HepG2 (cell line): ENCODE measurements at regions not wholly inside any gene's neighbourhood (a gene's known extent, or its start where the extent isn't known, plus 50 kb on each side); places are given as distances from the start of the nearest gene placed in this dataset.

Source experiments
- ATAC-seq: fragments of 200-7000 bp; cut with Tn5 transposase; 3 replicates; pipeline ENCODE4 v1.9.1; 2020; ENCODE audit warnings: mild to moderate bottlenecking, moderate library complexity
- BruUV-seq: library from RNA; stranded (reverse); fragments of 400-500 nt; replicated peaks from 2 replicates; lab custom pipeline; 2021; lab: Mats Ljungman, UMichigan
- CTCF ChIA-PET: fragments of 300-600 bp; formaldehyde crosslinking; extraction: SDS; loops from one replicate; lab custom pipeline; 2021; ENCODE audit warnings: low total read pairs, inconsistent platforms, low intra/inter-chr PET ratio; lab: Yijun Ruan, JAX
- POLR2A ChIA-PET: fragments of 350-600 bp; sonication (Branson Sonifier 250); formaldehyde crosslinking; loops from one replicate; lab custom pipeline; 2020; ENCODE audit warnings: antibody characterized with exemption, inconsistent platforms; lab: Yijun Ruan, JAX
- DNase-seq: peaks from one replicate; pipeline ENCODE4 v3.0.0-alpha.2; 2015; ENCODE audit warnings: low spot score
- FAIRE-seq: peaks from 3 replicates; lab custom pipeline; 2011; peaks lifted over from hg19 to GRCh38; lab: Jason Lieb, UNC
- H2AFZ ChIP-seq: one replicate; pipeline ENCODE4 v1.6.1; 2011; ENCODE audit warnings: low read length, inconsistent platforms
- H3K27ac ChIP-seq: fragments of 300-600 bp; 3 replicates; pipeline ENCODE4 v1.8.0; 2011; ENCODE audit warnings: mixed run types, mild to moderate bottlenecking, mixed read lengths, low read length, inconsistent platforms; ENCODE audit not compliant: insufficient read depth; ENCODE audit errors: extremely low read length
- H3K27me3 ChIP-seq, 2 experiments: fragments of 200-600 bp in 1 of 2; 2 replicates in 1 of 2; 3 replicates in 1 of 2; pipeline versions ENCODE4 v1.6.0 to v1.8.0; 2011; ENCODE audit warnings: low read length in 2 of 2, mild to moderate bottlenecking in 2 of 2, moderate library complexity in 2 of 2, inconsistent platforms in 1 of 2; ENCODE audit not compliant: insufficient read depth in 2 of 2, control insufficient read depth in 1 of 2
- H3K36me3 ChIP-seq, 2 experiments: fragments of 200-600 bp in 1 of 2; replicated peaks in 1 of 2; 2 replicates in 1 of 2; 3 replicates in 1 of 2; pipeline versions ENCODE4 v1.5.1 to v1.8.0; 2011; ENCODE audit warnings: low read length in 2 of 2, inconsistent platforms in 1 of 2; ENCODE audit not compliant: insufficient read depth in 2 of 2, control insufficient read depth in 1 of 2
- H3K4me1 ChIP-seq: 2 replicates; pipeline ENCODE4 v1.5.1; 2012; ENCODE audit warnings: low read length, inconsistent platforms; ENCODE audit not compliant: insufficient read depth
- H3K4me2 ChIP-seq: 2 replicates; pipeline ENCODE4 v1.6.0; 2011; ENCODE audit warnings: low read depth, low read length, inconsistent platforms
- H3K4me3 ChIP-seq, 3 experiments: fragments of 200-600 bp in 1 of 3; sonication (generic), shearing (Covaris generic) in 1 of 3; replicated peaks in 1 of 3; 2 replicates each; pipeline ENCODE4 v1.5.1; 2011 to 2016; ENCODE audit warnings: low read length in 3 of 3, inconsistent platforms in 2 of 3, low read depth in 2 of 3, mild to moderate bottlenecking in 2 of 3, control low read depth in 1 of 3, mixed read lengths in 1 of 3; ENCODE audit not compliant: insufficient read depth in 1 of 3
- H3K79me2 ChIP-seq: one replicate; pipeline ENCODE4 v1.6.1; 2011; ENCODE audit warnings: low read length, inconsistent platforms; ENCODE audit not compliant: insufficient read depth
- H3K9ac ChIP-seq: 2 replicates; pipeline ENCODE4 v1.6.0; 2011; ENCODE audit warnings: mild to moderate bottlenecking, low read depth, low read length, inconsistent platforms; ENCODE audit not compliant: insufficient read depth
- H3K9me3 ChIP-seq: 2 replicates; pipeline ENCODE4 v1.5.1; 2012; ENCODE audit warnings: mild to moderate bottlenecking, low read length
- H4K20me1 ChIP-seq: 2 replicates; pipeline ENCODE4 v1.6.0; 2011; ENCODE audit warnings: inconsistent platforms, mild to moderate bottlenecking, low read length, moderate library complexity; ENCODE audit not compliant: insufficient read depth
- ATAD3A ChIP-seq: sonication (generic); formaldehyde crosslinking; IDR thresholded peaks from 2 replicates; pipeline ENCODE4 v1.4.0; 2020; ENCODE audit warnings: missing genetic modification reagents
- ATF7-NPFF ChIP-seq: sonication (generic); formaldehyde crosslinking; IDR thresholded peaks from 2 replicates; pipeline ENCODE4 v1.8.1; 2023; ENCODE audit warnings: mild to moderate bottlenecking, low read depth, missing genetic modification reagents, moderate library complexity
- CC2D1A ChIP-seq: sonication (generic); formaldehyde crosslinking; IDR thresholded peaks from 2 replicates; pipeline ENCODE4 v1.8.1; 2023; ENCODE audit warnings: mild to moderate bottlenecking, missing genetic modification reagents
- CHD4 ChIP-seq: fragments of 200-600 bp; sonication (generic); IDR thresholded peaks from 2 replicates; pipeline ENCODE4 v1.7.0; 2017; ENCODE audit warnings: mild to moderate bottlenecking, low read length, borderline replicate concordance
- FOSL2 ChIP-seq: sonication (generic); formaldehyde crosslinking; IDR thresholded peaks from 2 replicates; pipeline ENCODE4 v1.4.0; 2020; ENCODE audit warnings: missing genetic modification reagents
- GLMP ChIP-seq: sonication (generic); formaldehyde crosslinking; IDR thresholded peaks from 2 replicates; pipeline ENCODE4 v1.9.0; 2021; ENCODE audit warnings: missing genetic modification reagents, mild to moderate bottlenecking, borderline replicate concordance
- KAT7 ChIP-seq: IDR thresholded peaks from 2 replicates; pipeline ENCODE4 v1.6.1; 2018; ENCODE audit warnings: borderline replicate concordance, missing compliant biosample characterization
- MED13 ChIP-seq: sonication (generic); formaldehyde crosslinking; IDR thresholded peaks from 2 replicates; pipeline ENCODE4 v1.5.0; 2020; ENCODE audit warnings: missing genetic modification reagents
- MNT ChIP-seq: fragments of 450-650 bp; IDR thresholded peaks from 2 replicates; pipeline ENCODE4 v1.6.1; 2016
- MXD3 ChIP-seq: IDR thresholded peaks from 2 replicates; pipeline ENCODE4 v1.6.1; 2016; ENCODE audit warnings: mild to moderate bottlenecking, missing biosample characterization, missing genetic modification reagents
- MXD4 ChIP-seq: IDR thresholded peaks from 2 replicates; pipeline ENCODE4 v1.6.1; 2016; ENCODE audit warnings: mild to moderate bottlenecking, missing biosample characterization, missing genetic modification reagents
- SP4 ChIP-seq: sonication (generic); formaldehyde crosslinking; IDR thresholded peaks from 2 replicates; pipeline ENCODE4 v1.8.1; 2023; ENCODE audit warnings: mild to moderate bottlenecking, missing genetic modification reagents
- ZBTB3 ChIP-seq: sonication (generic); formaldehyde crosslinking; IDR thresholded peaks from 2 replicates; pipeline ENCODE4 v1.4.0; 2020; ENCODE audit warnings: low read depth, mild to moderate bottlenecking, moderate library complexity, missing genetic modification reagents, borderline replicate concordance
- ZBTB39 ChIP-seq: sonication (generic); formaldehyde crosslinking; IDR thresholded peaks from 2 replicates; pipeline ENCODE4 v1.5.0; 2020; ENCODE audit warnings: missing genetic modification reagents
- ZNF337 ChIP-seq: sonication (generic); formaldehyde crosslinking; IDR thresholded peaks from 2 replicates; pipeline ENCODE4 v1.5.1; 2020; ENCODE audit warnings: missing genetic modification reagents, low read depth, mild to moderate bottlenecking, borderline replicate concordance
- ZNF513 ChIP-seq: sonication (generic); formaldehyde crosslinking; conservative IDR thresholded peaks from 2 replicates; pipeline ENCODE4 v1.5.0; 2020; ENCODE audit warnings: missing genetic modification reagents
- ZNF737 ChIP-seq: sonication (generic); formaldehyde crosslinking; IDR thresholded peaks from 2 replicates; pipeline ENCODE4 v1.5.0; 2020; ENCODE audit warnings: missing genetic modification reagents, mild to moderate bottlenecking, borderline replicate concordance
- WGBS: methylation state at CpG from one replicate; pipeline ENCODE4 v1.1.6; 2017; ENCODE audit warnings: low lambda C conversion rate; 5-methylcytosine and 5-hydroxymethylcytosine counted together
- in situ Hi-C: cut with HindIII; loops from 2 replicates; pipeline ENCODE4 v1.10.0; 2017; ENCODE audit warnings: low pct_unique_long_range_greater_than_20kb; ENCODE audit not compliant: extremely low pct_ligation_motif_present
- intact Hi-C: fragments of 100-400 bp; cut with micrococcal nuclease; formaldehyde crosslinking; loops from one replicate; pipeline ENCODE4 v1.10.0; 2022; ENCODE audit not compliant: unreplicated experiment

GRCh38 chr1:163872067-163872466 is 550.3 kb downstream of the NUF2 start:
- ATAC-seq (no peak), DNase-seq (no peak), FAIRE-seq (no peak)
- Histone ChIP-seq H3K9ac (no peak overlapping the region), H3K4me2 (no peak overlapping the region), H3K79me2 (no peaks in the 10 kb centered on the region), H4K20me1 (no peaks in the 10 kb centered on the region), H3K27ac (no peak overlapping the region), H3K4me3 (no peak overlapping the region), H3K9me3 (peaks cover 94% of the 10 kb centered on the region), H3K4me1 (no peaks in the 10 kb centered on the region), H2AFZ (no peak overlapping the region), H3K36me3 (no peaks in the 10 kb centered on the region), H3K27me3 (no peaks in the 10 kb centered on the region)
- 12% methylated on average over 4 of the region's 4 CpGs for WGBS
- BruUV-seq: no TSS peak
- TF ChIP-seq GLMP (no peak), KAT7 (CRISPR knock-in tag) (no peak), ATAD3A (CRISPR knock-in tag) (no peak), CHD4 (no peak), MXD4 (CRISPR knock-in tag) (no peak), ZNF737 (CRISPR knock-in tag) (no peak), ATF7-NPFF (CRISPR knock-in tag) (no peak), ZNF337 (CRISPR knock-in tag) (no peak), MXD3 (CRISPR knock-in tag) (no peak), SP4 (CRISPR knock-in tag) (no peak), ZNF513 (CRISPR knock-in tag) (no peak), MED13 (CRISPR knock-in tag) (no peak), ZBTB3 (no peak), FOSL2 (no peak), MNT (no peak), ZBTB39 (CRISPR knock-in tag) (no peak), CC2D1A (CRISPR knock-in tag) (no peak)
- intact Hi-C loops (no loop called here), in situ Hi-C loops (no loop called here)
- ChIA-PET CTCF (no interaction called here), POLR2A (no interaction called here)
